Duodenal mucosa (tissue), 2 donors: ENCODE measurements at regions not wholly inside any gene's neighbourhood (a gene's known extent, or its start where the extent isn't known, plus 50 kb on each side); places are given as distances from the start of the nearest gene placed in this dataset.
"Not testable (repeated sequence)": the region's sequence is repeated elsewhere in the genome, so short reads cannot be mapped to it uniquely, and the experiment has no call there.

ENCODE experiments used
- H3K27ac ChIP-seq: one replicate; pipeline ENCODE4 v1.7.0; 2013; ENCODE audit warnings: low read depth, low read length
- H3K27me3 ChIP-seq, 2 donors: one replicate each; pipeline ENCODE4 v1.7.0; 2013; ENCODE audit warnings: low read length in 2 of 2, control low read depth in 1 of 2; ENCODE audit not compliant: insufficient read depth in 2 of 2, control insufficient read depth in 1 of 2
- H3K36me3 ChIP-seq, 2 donors: one replicate each; pipeline ENCODE4 v1.7.0; 2013; ENCODE audit warnings: low read length in 2 of 2, control low read depth in 1 of 2; ENCODE audit not compliant: insufficient read depth in 2 of 2, control insufficient read depth in 1 of 2
- H3K4me1 ChIP-seq, 2 donors: one replicate each; pipeline ENCODE4 v1.7.0; 2013; ENCODE audit warnings: low read length in 2 of 2, control low read depth in 1 of 2; ENCODE audit not compliant: insufficient read depth in 2 of 2, control insufficient read depth in 1 of 2
- H3K4me3 ChIP-seq, 2 donors: one replicate each; pipeline ENCODE4 v1.7.0; 2013; ENCODE audit warnings: low read length in 2 of 2, low read depth in 1 of 2
- H3K9ac ChIP-seq, 2 donors: one replicate each; pipeline ENCODE4 v1.7.0; 2013; ENCODE audit warnings: low read length in 2 of 2, low read depth in 1 of 2
- H3K9me3 ChIP-seq, 2 donors: one replicate each; pipeline ENCODE4 v1.7.0; 2013; ENCODE audit warnings: low read length in 2 of 2, control low read depth in 1 of 2; ENCODE audit not compliant: control insufficient read depth in 1 of 2

DNA sequence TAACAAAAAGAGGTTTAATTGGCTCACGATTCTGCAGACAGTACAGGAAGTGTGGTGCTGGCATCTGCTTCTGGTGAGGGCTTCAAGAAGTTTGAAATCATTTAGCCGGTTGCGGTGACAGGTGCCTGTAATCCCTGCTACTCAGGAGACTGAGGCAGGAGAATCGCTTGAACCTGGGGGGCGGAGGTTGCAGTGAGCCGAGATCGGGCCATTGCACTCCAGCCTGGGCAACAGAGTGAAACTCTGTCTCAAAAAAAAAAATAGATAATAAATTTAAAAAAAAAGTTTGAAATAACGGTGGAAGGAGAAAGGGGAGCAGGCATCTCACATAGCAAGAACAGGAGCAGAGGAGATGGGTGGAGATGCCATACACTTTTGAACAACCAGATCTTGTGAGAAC, 71.9 kb upstream of the TPTE start:
- peaks cover 10 to 30% of the 10 kb centered on the region in 2 donors for H3K9me3 ChIP-seq
- not testable (repeated sequence) for H3K27ac ChIP-seq, H3K27me3 ChIP-seq, H3K9ac ChIP-seq, H3K36me3 ChIP-seq, H3K4me1 ChIP-seq, H3K4me3 ChIP-seq

DNA sequence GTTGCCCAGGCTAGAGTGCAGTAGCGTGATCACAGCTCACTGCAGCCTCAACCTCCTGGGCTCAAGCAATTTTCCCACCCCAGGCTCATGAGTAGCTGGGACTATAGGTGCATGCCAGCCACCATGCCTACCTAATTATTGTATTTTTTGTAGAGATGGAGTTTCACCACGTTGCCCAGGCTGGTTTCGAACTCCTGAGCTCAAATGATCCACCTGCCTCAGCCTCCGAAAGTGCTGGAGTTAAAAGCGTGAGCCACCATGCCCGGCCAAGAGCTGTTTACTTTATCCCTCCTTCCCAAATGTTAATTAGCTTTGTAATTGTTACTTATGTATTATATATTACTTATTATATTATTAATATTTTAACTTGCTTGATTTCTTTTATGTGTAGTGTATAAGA, 70.1 kb upstream of the TPTE start:
- not testable (repeated sequence) for H3K4me1 ChIP-seq, H3K27me3 ChIP-seq, H3K27ac ChIP-seq, H3K36me3 ChIP-seq, H3K4me3 ChIP-seq, H3K9ac ChIP-seq
- H3K9me3 ChIP-seq = peaks cover 10 to 39% of the 10 kb centered on the region in 2 donors

DNA sequence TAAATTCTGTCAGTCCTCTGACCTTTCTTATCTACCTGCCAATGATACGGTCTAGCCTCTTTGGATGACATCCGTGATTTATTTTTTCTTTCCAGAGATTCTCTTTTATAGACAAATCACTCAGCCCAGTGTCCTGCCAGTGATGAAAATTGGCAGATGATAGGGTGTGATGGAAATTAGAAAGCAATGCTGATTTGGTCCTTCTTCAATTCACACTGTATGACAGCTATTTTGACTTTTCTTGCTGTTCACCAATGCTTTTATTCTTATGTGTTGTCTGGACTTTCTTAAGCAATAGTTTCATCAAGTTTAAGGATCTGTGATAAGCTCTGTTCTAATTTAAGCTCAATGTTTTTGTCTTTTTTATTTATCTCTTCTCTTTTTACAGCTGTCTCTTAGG, 63.6 kb upstream of the TPTE start:
- H3K9me3 ChIP-seq = peaks cover 30 to 54% of the 10 kb centered on the region in 2 donors
- H3K27me3 ChIP-seq = not testable (repeated sequence)

DNA sequence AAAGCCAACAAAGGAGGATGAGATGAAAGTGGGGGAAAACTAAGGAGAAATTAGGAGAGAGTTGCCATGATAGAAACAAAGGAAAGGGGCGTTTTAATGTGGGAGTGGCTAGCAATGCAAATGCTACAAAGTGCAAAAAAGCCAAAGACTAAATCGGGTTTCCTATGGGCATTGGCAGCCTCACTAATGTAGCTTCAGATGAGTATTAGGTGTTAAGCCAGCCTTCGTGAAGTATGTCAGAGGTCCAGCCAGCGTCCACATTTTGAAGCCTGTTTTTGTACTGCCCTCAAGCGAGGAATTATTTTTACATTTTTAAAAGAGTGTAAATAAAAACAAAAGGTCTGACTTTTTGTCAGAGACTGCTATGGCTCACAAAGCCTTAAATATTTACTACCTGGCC, 60.4 kb upstream of the TPTE start:
- not testable (repeated sequence) for H3K27ac ChIP-seq, H3K36me3 ChIP-seq, H3K4me1 ChIP-seq, H3K4me3 ChIP-seq, H3K27me3 ChIP-seq, H3K9ac ChIP-seq
- peaks cover 51 to 70% of the 10 kb centered on the region in 2 donors for H3K9me3 ChIP-seq

More for the DNA sequence above, 63.6 kb upstream of the TPTE start:
- H3K27ac ChIP-seq, H3K4me1 ChIP-seq, H3K9ac ChIP-seq, H3K4me3 ChIP-seq, H3K36me3 ChIP-seq: not testable (repeated sequence)

DNA sequence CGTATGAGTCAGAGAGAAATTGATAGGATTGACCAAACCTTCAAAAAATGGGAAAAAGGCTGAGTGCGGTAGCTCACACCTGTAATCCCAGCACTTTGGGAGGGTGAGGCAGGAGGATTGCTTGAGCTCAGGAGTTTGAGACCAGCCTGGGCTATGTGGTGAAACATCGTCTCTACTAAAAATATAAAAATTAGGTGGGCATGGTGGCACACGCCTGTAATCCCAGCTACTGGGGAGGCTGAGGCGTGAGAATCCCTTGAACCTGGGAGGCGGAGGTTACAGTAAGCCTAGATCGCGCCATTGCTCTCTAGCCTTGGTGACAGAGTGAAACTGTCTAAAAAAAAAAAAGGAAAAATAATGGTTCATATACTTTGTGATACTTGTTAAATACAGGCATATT, 59.9 kb upstream of the TPTE start:
- H3K27me3 ChIP-seq, H3K9ac ChIP-seq, H3K36me3 ChIP-seq, H3K4me3 ChIP-seq, H3K4me1 ChIP-seq, H3K27ac ChIP-seq: not testable (repeated sequence)
- H3K9me3 ChIP-seq = peaks cover 51 to 74% of the 10 kb centered on the region in 2 donors

DNA sequence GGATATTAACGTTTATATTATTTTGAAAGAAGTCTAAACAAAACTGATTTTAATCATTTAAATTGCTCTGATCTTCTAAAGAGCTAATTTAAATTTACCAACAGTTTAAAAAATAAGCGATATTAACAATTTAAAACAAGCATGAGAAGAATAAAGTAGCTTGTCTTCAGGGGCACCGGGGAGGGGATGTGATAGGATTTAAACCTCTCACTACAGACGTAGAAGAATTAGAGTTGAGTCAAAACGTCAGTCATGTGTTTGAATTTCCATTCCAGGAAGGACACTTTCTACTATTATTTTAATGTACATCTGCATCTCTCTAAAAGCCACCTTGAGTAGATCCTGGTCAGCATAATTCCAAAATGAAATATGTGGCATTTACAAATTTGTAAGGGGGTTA, 58.2 kb upstream of the TPTE start:
- no peaks in the 10 kb centered on the region for H3K4me1 ChIP-seq
- H3K9me3 ChIP-seq = peaks cover 45 to 65% of the 10 kb centered on the region in 2 donors
- no peaks in the 10 kb centered on the region for H3K36me3 ChIP-seq
- H3K4me3 ChIP-seq = no peak overlapping the region
- H3K27ac ChIP-seq = no peak overlapping the region
- no peaks in the 10 kb centered on the region for H3K27me3 ChIP-seq
- H3K9ac ChIP-seq = no peak overlapping the region

DNA sequence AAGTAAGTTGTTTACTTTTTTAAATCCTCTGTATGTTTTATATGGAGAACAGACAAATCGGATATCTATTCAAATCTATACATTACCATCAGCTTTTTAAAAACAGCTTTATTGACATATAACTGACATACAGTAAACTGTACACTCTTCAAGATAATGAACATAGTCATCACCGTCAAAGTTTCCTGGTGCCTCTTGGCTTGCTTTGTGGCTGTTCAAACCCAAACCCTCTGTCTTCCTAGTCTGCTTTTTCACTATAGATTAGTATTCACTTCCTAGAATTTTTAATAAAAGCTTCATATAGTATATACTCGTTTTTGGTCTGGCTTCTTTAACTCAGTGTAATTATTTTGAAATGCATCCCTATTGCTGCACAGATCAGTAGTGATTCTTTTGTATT, 56.4 kb upstream of the TPTE start:
- Histone ChIP-seq H3K36me3 (no peaks in the 10 kb centered on the region), H3K4me1 (no peaks in the 10 kb centered on the region), H3K9me3 (peaks cover 46 to 52% of the 10 kb centered on the region in 2 donors), H3K27ac (no peak overlapping the region), H3K27me3 (no peaks in the 10 kb centered on the region), H3K9ac (no peak overlapping the region), H3K4me3 (no peak overlapping the region)

DNA sequence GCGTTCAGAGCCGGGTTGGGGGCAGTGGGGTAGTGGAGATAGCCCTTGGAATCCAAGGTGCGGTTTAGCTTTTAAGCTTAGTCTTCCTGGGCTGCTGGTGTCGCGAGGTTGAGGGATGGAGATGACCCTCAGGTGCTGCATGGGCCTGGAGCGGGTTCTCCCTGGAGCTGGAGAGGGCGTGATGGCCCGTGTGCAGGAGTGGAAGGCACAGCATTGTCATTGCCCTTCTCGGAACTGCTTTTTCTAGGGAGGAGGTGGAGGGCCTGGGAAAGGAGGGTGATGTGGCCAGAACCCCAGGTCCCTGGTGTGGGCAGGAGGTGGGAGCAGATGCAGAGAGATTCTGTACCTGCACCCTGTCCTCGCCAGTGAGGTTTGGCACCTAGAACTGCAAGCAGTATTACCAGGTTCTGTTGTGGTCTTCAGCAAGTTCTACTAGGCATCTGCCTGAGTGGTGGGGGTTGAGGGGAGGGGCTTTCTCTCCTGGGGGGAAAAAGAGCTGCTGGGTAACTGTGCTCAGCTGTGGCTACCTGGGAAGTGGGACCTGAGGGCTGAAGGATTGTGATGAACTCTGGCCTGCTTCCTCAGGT, 55.8 kb upstream of the TPTE start:
- H3K27me3 ChIP-seq, H3K27ac ChIP-seq, H3K9ac ChIP-seq, H3K36me3 ChIP-seq, H3K4me1 ChIP-seq: not testable (repeated sequence)
- Histone ChIP-seq H3K9me3 (peaks cover 42 to 52% of the 10 kb centered on the region in 2 donors), H3K4me3 (peak overlapping the region in 1 of 2 donors; percentile 6)

DNA sequence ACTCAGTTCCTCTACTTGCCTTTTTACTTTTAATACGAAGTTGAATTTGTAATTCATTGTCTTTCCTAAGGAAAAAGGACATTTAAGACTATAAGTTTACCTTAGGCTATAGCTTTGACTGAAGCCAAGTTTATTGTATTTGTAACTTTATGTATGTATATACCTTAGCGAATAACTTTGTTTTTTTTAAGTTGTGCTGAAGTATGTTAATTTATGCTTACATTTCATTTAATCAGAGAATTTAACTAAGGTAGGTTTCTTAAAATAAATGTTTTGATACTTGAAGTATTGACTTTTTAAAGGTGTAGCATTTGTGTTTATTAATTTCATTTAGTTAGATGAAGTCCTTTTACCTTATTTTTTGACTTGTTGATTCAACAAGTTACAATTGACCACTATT, 55.2 kb upstream of the TPTE start:
- Histone ChIP-seq H3K4me1 (no peaks in the 10 kb centered on the region), H3K4me3 (no peak overlapping the region), H3K27ac (no peak overlapping the region), H3K27me3 (no peaks in the 10 kb centered on the region), H3K36me3 (no peaks in the 10 kb centered on the region), H3K9ac (no peak overlapping the region), H3K9me3 (peaks cover 37 to 50% of the 10 kb centered on the region in 2 donors)
